ENCODE measurements at regions not wholly inside any gene's neighbourhood (a gene's known extent, or its start where the extent isn't known, plus 50 kb on each side); places are given as distances from the start of the nearest gene placed in this dataset.

- WGBS, 4 donors = 80 to 93% (median 92%) methylated on average over 2 of the region's 2 CpGs
- intact Hi-C loops (cut with DNase I) = no loop called here
- no peak for ATAC-seq
- no peaks in the 10 kb centered on the region for H3K27me3 ChIP-seq
- peaks cover 0 to 5% (median 0%) of the 10 kb centered on the region in 12 donors for H3K4me1 ChIP-seq
- no peak for TF ChIP-seq POLR2A (IDR thresholded peaks at IDR 0.05)
- TF ChIP-seq, protein P1, sequence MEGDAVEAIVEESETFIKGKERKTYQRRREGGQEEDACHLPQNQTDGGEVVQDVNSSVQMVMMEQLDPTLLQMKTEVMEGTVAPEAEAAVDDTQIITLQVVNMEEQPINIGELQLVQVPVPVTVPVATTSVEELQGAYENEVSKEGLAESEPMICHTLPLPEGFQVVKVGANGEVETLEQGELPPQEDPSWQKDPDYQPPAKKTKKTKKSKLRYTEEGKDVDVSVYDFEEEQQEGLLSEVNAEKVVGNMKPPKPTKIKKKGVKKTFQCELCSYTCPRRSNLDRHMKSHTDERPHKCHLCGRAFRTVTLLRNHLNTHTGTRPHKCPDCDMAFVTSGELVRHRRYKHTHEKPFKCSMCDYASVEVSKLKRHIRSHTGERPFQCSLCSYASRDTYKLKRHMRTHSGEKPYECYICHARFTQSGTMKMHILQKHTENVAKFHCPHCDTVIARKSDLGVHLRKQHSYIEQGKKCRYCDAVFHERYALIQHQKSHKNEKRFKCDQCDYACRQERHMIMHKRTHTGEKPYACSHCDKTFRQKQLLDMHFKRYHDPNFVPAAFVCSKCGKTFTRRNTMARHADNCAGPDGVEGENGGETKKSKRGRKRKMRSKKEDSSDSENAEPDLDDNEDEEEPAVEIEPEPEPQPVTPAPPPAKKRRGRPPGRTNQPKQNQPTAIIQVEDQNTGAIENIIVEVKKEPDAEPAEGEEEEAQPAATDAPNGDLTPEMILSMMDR (IDR thresholded peaks at IDR 0.05) = no peak
- DNase-seq = no peak
- no peak overlapping the region for H3K27ac ChIP-seq
- H3K4me3 ChIP-seq = no peak overlapping the region
- H3K36me3 ChIP-seq = no peaks in the 10 kb centered on the region
- no peaks in the 10 kb centered on the region for H3K9me3 ChIP-seq
These were observed 189.0 kb upstream of the DAB1 start for GRCh38 chr1:57612833-57613232.

DNA sequence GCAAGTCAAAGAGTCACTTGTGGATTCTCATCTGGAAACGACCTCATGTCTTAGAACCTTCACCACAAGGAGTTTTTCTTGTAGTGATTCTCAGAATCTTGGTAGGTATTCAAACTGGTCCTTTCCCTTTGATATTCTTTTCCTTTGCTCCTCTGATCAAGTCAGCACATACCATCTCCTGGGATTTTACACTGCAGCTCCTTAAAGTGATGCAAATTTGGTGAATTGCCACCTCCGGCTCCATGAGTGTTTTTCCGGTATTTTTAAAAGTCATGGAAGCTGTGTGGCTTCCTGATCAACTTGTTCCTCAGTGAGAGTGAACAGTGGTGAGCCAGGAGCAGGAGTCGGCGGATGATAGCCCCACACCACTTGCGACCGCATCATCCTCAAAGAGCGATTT is 182.1 kb upstream of the DAB1 start:
- DNase-seq (no peak), ATAC-seq (no peak)
- Histone ChIP-seq H3K4me3 (no peak overlapping the region), H3K4me1 (no peaks in the 10 kb centered on the region), H3K9me3 (no peaks in the 10 kb centered on the region), H3K36me3 (no peaks in the 10 kb centered on the region), H3K27ac (no peak overlapping the region), H3K27me3 (no peaks in the 10 kb centered on the region)
- TF ChIP-seq, protein P1 (IDR thresholded peaks at IDR 0.05) = no peak
- TF ChIP-seq POLR2A (IDR thresholded peaks at IDR 0.05) = no peak
- WGBS, 4 donors = 83 to 89% (median 88%) methylated on average over 8 of the region's 8 CpGs
- intact Hi-C loops (cut with DNase I) = no loop called here

GRCh38 chr1:57603696-57604095 is 179.8 kb upstream of the DAB1 start:
- Histone ChIP-seq H3K9me3 (no peaks in the 10 kb centered on the region), H3K4me1 (peaks cover 0 to 14% (median 8%) of the 10 kb centered on the region in 12 donors), H3K4me3 (no peak overlapping the region), H3K36me3 (no peaks in the 10 kb centered on the region), H3K27me3 (no peaks in the 10 kb centered on the region), H3K27ac (no peak overlapping the region)
- intact Hi-C loops (cut with DNase I) = no loop called here
- no peak for ATAC-seq
- TF ChIP-seq POLR2A (IDR thresholded peaks at IDR 0.05) = no peak
- TF ChIP-seq, protein P1 (IDR thresholded peaks at IDR 0.05) = no peak
- no peak for DNase-seq
- 74 to 90% (median 81%) methylated on average over 6 of the region's 6 CpGs for WGBS, 4 donors

DNA sequence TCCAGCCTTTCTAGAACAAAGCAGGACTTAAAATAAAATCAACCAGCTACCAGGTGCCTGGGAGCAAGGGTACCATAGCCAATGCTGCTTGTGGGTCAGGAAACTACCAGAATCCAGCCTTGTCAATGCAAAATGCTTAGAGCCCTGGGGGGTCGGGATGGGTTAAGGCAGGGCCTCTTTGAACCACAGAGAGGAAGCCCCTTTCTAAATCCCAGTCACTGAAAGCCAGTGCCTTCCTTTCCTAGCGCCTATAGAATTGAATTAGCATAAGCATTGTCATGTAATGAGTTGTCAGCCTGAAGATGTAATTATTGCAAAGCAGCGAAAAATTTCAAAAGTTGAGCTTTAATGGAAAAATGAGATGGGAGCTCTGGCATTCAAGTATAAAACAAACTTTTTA is 176.6 kb upstream of the DAB1 start:
- no peak for ATAC-seq
- no peak for TF ChIP-seq POLR2A (IDR thresholded peaks at IDR 0.05)
- TF ChIP-seq, protein P1 (IDR thresholded peaks at IDR 0.05) = no peak
- Histone ChIP-seq H3K27ac (no peak overlapping the region), H3K36me3 (no peaks in the 10 kb centered on the region), H3K4me1 (peaks cover 0 to 23% (median 9%) of the 10 kb centered on the region in 12 donors), H3K27me3 (no peaks in the 10 kb centered on the region), H3K9me3 (no peaks in the 10 kb centered on the region), H3K4me3 (no peak overlapping the region)
- intact Hi-C loops (cut with DNase I) = no loop called here
- WGBS, 4 donors = 80 to 90% (median 86%) methylated on average over 3 of the region's 3 CpGs
- DNase-seq = no peak
